ENCODE measurements at regions not wholly inside any gene's neighbourhood (a gene's known extent, or its start where the extent isn't known, plus 50 kb on each side); places are given as distances from the start of the nearest gene placed in this dataset.

DNA sequence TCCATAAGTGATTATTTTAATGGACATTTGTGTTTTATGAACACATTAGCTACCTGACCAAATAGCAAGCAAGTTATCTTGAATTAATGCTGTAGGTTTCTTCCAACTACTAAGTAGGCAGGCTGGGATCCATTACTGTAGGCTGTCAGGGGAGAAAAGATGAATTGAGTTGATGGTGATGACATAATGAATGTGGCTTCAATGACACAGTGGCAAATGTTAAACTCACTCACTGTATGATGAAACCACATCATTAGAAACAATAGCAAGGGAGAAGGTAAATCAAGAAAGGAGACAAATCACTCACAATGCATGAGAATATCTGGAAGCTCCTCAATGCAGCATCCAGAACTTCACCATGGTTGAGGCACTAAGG lies 529.7 kb upstream of the CITED2 start:
- TF ChIP-seq, protein P1, sequence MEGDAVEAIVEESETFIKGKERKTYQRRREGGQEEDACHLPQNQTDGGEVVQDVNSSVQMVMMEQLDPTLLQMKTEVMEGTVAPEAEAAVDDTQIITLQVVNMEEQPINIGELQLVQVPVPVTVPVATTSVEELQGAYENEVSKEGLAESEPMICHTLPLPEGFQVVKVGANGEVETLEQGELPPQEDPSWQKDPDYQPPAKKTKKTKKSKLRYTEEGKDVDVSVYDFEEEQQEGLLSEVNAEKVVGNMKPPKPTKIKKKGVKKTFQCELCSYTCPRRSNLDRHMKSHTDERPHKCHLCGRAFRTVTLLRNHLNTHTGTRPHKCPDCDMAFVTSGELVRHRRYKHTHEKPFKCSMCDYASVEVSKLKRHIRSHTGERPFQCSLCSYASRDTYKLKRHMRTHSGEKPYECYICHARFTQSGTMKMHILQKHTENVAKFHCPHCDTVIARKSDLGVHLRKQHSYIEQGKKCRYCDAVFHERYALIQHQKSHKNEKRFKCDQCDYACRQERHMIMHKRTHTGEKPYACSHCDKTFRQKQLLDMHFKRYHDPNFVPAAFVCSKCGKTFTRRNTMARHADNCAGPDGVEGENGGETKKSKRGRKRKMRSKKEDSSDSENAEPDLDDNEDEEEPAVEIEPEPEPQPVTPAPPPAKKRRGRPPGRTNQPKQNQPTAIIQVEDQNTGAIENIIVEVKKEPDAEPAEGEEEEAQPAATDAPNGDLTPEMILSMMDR (IDR thresholded peaks at IDR 0.05; ENCODE audit: insufficient read depth, low read length), result no peak
- no peak for DNase-seq (ENCODE audit: low read depth)

DNA sequence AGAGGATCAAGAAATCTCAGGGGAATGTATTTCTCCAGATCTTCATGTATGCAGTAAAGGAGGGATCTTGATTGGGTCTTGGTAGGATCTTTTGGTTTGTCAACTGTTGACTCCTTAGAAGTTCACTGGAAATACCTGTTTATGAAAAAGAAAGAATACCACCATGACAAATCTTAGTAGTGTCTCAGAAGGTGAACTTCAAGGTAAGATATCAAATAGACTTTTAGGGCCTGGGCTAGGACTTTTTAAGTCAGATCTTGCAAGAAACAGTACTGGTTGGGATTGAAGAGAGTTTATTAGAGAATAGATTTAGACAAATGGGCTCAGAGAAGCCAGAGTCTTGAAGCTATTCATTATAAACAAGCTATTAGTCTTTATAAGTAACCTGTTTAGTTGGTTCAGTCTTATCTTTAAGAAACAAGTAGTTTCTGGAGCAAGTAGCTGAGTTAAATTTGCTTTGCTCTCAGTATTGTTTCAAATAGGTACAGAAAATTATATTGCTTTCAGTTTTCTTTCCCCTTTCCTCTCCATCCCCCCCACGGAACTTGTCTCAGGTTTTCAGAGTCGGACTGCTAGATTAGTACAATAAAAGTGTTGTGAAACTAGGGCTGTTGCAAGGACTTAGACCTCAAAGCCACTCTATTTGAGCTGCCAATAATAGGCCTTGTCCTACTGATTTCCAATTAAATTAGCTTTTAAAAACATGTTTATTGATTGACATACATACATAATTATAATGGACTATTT lies 529.1 kb upstream of the CITED2 start:
- DNase-seq (ENCODE audit: low read depth), result no peak
- TF ChIP-seq, protein P1 (IDR thresholded peaks at IDR 0.05; ENCODE audit: insufficient read depth, low read length), result no peak
- H3K4me3 ChIP-seq (ENCODE audit: low read depth, low read length), result no peak overlapping the region

More for the DNA sequence above, 529.7 kb upstream of the CITED2 start:
- H3K4me3 ChIP-seq (ENCODE audit: low read depth, low read length), result no peak overlapping the region

DNA sequence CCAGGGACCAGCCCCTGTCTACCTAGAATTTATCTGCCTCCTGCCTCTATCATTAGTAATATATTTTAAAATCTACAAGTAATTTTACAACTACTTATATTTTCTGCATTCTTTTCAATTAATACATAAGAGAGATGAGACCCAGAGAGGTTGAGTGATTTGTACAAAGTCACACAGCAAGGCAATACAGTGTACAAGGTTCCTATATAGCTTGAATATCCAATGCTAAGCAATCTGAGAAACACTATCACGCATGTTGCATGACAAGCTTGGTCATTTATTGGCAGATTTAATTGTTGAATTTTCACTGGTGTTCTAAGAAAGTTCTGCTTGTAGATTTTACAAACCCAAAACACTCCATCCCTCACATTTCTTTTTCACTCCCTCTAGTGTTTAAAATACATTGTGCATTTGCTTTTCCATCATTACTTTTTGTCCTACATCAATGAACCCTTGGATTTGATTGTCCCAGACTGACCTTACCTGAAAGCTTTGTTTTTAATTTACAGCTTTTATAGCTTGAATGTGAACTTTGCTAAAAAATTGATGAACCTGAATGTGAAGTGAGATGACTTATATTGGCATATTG lies 520.9 kb upstream of the CITED2 start:
- peak; percentile 23 for DNase-seq (ENCODE audit: low read depth)
- H3K4me3 ChIP-seq (ENCODE audit: low read depth, low read length), result no peak overlapping the region
- TF ChIP-seq, protein P1 (IDR thresholded peaks at IDR 0.05; ENCODE audit: insufficient read depth, low read length), result peak; percentile 24

DNA sequence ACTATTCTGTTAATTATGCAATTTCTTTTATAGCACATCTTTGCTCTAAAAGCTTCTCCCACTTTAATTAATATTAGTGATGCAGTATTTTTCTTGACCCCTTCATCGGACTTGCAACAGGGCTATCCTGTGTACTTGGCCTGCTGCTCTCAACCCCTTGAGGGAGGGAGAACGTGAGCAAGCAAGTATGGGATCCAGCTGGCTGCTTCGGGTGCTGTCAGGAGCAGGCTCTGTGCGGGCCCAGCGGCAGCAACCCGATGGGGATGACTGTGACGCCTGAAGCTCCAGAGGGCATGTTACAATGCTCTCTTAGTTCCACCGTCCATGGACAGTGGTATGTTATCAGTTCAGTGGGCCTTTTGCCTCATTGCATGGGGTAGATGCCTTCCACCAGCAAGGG lies 519.8 kb upstream of the CITED2 start:
- no peak for DNase-seq (ENCODE audit: low read depth)
- TF ChIP-seq, protein P1 (IDR thresholded peaks at IDR 0.05; ENCODE audit: insufficient read depth, low read length), result no peak
- no peak overlapping the region for H3K4me3 ChIP-seq (ENCODE audit: low read depth, low read length)

DNA sequence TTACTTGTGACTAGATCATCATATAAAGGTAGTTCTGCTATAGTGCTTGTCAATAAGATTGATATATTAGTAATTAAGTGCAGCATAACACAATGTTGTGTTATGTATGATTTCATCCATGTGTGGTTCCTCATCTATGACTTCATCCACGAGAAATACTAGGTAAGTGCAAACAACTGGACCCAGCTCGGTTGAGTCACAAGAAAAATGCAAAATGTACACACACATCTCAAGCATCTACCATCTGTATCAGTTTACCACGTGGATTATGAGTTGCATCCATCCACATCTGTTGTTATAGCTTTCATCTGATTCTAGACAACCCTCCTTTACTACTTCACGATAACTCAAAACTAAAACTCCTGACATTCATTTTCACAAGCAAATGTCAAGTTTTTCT lies 517.0 kb upstream of the CITED2 start:
- TF ChIP-seq, protein P1 (IDR thresholded peaks at IDR 0.05; ENCODE audit: insufficient read depth, low read length), result no peak
- DNase-seq (ENCODE audit: low read depth), result no peak
- no peak overlapping the region for H3K4me3 ChIP-seq (ENCODE audit: low read depth, low read length)

DNA sequence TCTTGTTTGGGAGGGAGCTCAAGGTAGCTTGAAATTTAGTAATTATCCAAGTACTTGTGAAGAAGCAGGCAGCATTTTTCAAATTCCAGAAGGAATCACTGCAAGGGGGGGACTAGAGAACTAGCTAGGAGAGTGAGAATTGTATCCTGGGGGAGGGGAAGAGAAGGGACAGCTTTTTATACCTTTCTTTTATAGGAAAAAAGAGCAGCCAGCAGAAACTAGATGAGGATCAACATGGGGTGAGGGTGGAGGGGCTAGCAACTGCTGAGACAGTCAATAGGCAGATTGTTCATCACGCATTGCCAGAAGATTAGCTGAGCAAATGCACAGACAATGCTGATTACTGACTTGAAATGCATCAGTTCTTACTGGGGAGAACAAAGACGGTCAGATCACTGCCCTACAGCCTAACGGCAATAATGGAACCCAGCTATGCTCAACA lies 514.3 kb upstream of the CITED2 start:
- peak; percentile 13 for DNase-seq (ENCODE audit: low read depth)
- H3K4me3 ChIP-seq (ENCODE audit: low read depth, low read length), result no peak overlapping the region
- TF ChIP-seq, protein P1 (IDR thresholded peaks at IDR 0.05; ENCODE audit: insufficient read depth, low read length), result no peak
